ENCODE measurements at regions not wholly inside any gene's neighbourhood (a gene's known extent, or its start where the extent isn't known, plus 50 kb on each side); places are given as distances from the start of the nearest gene placed in this dataset.

GRCh38 chr5:173812811-173813550, 75.2 kb upstream of the CPEB4 start:
- DNase-seq (ENCODE audit: extremely low read depth in 1 of 11, low read depth in 9 of 11, low spot score in 4 of 11): no peak

- DNase-seq (ENCODE audit: extremely low read depth in 1 of 11, low read depth in 9 of 11, low spot score in 4 of 11): no peak
Observed at GRCh38 chr5:173814053-173814452, 74.1 kb upstream of the CPEB4 start.

GRCh38 chr5:173815571-173815970, 72.6 kb upstream of the CPEB4 start:
- no peak for DNase-seq (ENCODE audit: extremely low read depth in 1 of 11, low read depth in 9 of 11, low spot score in 4 of 11)

- no peak for DNase-seq (ENCODE audit: extremely low read depth in 1 of 11, low read depth in 9 of 11, low spot score in 4 of 11)
Observed at GRCh38 chr5:173816728-173817127, 71.4 kb upstream of the CPEB4 start.

GRCh38 chr5:173817561-173817960, 70.6 kb upstream of the CPEB4 start:
- no peak for DNase-seq (ENCODE audit: extremely low read depth in 1 of 11, low read depth in 9 of 11, low spot score in 4 of 11)

- DNase-seq (ENCODE audit: extremely low read depth in 1 of 11, low read depth in 9 of 11, low spot score in 4 of 11): no peak
Observed at GRCh38 chr5:173819521-173819920, 68.6 kb upstream of the CPEB4 start.

GRCh38 chr5:173823274-173823644, 64.9 kb upstream of the CPEB4 start:
- no peak for DNase-seq (ENCODE audit: extremely low read depth in 1 of 11, low read depth in 9 of 11, low spot score in 4 of 11)

GRCh38 chr5:173823721-173824567, 64.2 kb upstream of the CPEB4 start:
- peak in 6 of 11 donors; percentile 48 to 86 (median 76) for DNase-seq (ENCODE audit: extremely low read depth in 1 of 11, low read depth in 9 of 11, low spot score in 4 of 11)

GRCh38 chr5:173825215-173825865, 62.8 kb upstream of the CPEB4 start:
- peak in 1 of 11 donors; percentile 33 for DNase-seq (ENCODE audit: extremely low read depth in 1 of 11, low read depth in 9 of 11, low spot score in 4 of 11)

- peak in 1 of 11 donors; percentile 64 for DNase-seq (ENCODE audit: extremely low read depth in 1 of 11, low read depth in 9 of 11, low spot score in 4 of 11)
Observed at GRCh38 chr5:173826086-173826427, 62.1 kb upstream of the CPEB4 start.

- peak in 3 of 11 donors; percentile 41 to 57 (median 43) for DNase-seq (ENCODE audit: extremely low read depth in 1 of 11, low read depth in 9 of 11, low spot score in 4 of 11)
Observed at GRCh38 chr5:173826428-173827350, 61.5 kb upstream of the CPEB4 start.

- no peak for DNase-seq (ENCODE audit: extremely low read depth in 1 of 11, low read depth in 9 of 11, low spot score in 4 of 11)
Observed at GRCh38 chr5:173828952-173829351, 59.2 kb upstream of the CPEB4 start.

GRCh38 chr5:173829826-173830225, 58.3 kb upstream of the CPEB4 start:
- DNase-seq (ENCODE audit: extremely low read depth in 1 of 11, low read depth in 9 of 11, low spot score in 4 of 11): peak in 6 of 11 donors; percentile 26 to 75 (median 48)

GRCh38 chr5:173830421-173830820, 57.7 kb upstream of the CPEB4 start:
- DNase-seq (ENCODE audit: extremely low read depth in 1 of 11, low read depth in 9 of 11, low spot score in 4 of 11): no peak

GRCh38 chr5:173831196-173831914, 56.8 kb upstream of the CPEB4 start:
- no peak for DNase-seq (ENCODE audit: extremely low read depth in 1 of 11, low read depth in 9 of 11, low spot score in 4 of 11)

- DNase-seq (ENCODE audit: extremely low read depth in 1 of 11, low read depth in 9 of 11, low spot score in 4 of 11): no peak
Observed at GRCh38 chr5:173832386-173832785, 55.8 kb upstream of the CPEB4 start.

- peak in 3 of 11 donors; percentile 24 to 50 (median 30) for DNase-seq (ENCODE audit: extremely low read depth in 1 of 11, low read depth in 9 of 11, low spot score in 4 of 11)
Observed at GRCh38 chr5:173833196-173833985, 54.8 kb upstream of the CPEB4 start.
